ENCODE measurements at regions not wholly inside any gene's neighbourhood (a gene's known extent, or its start where the extent isn't known, plus 50 kb on each side); places are given as distances from the start of the nearest gene placed in this dataset.

DNA sequence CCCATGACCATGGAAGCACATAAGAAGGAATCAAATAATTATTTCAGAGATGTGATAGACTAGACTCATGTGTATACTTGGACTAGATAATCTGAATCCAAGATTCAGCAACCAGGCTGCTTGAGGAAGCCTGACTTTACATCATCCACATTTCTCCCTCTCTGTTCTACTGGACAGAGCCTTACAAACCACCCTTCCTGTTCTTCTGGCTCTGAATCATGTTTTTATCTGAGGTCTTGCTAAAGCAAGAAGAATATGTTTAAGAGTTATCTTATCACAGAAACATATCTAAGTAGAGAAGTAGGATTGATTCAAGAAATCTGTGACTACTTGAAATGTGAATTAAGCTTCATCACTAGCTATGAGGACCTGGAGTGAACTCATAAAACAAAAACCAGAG is 71.1 kb upstream of the SLC24A5 start:
- ChIA-PET CTCF (no interaction called here), POLR2A (interaction anchor here (0.6 kb wide), 1 partner anchor 154 kb away, joined by 5 read pairs; no protein-coding TSS in a partner anchor)
- no TSS peak for BruUV-seq (replicated peaks)
- in situ Hi-C loops (cut with HindIII; ENCODE audit: low pct_unique_long_range_greater_than_20kb, low sequenced_read_pairs): no loop called here
- Histone ChIP-seq H3K4me3 (ENCODE audit: low read depth in 2 of 2, low read length in 2 of 2) (no peak overlapping the region), H3K36me3 (ENCODE audit: control insufficient read depth, insufficient read depth, low read length) (no peaks in the 10 kb centered on the region), H3K27ac (ENCODE audit: low read length) (no peak overlapping the region), H3K27me3 (ENCODE audit: control insufficient read depth, insufficient read depth, low read length) (no peaks in the 10 kb centered on the region), H3K9me3 (ENCODE audit: control insufficient read depth, insufficient read depth, low read depth, low read length) (no peaks in the 10 kb centered on the region), H3K4me1 (ENCODE audit: control insufficient read depth, insufficient read depth, low read length) (no peaks in the 10 kb centered on the region)
- DNase-seq (ENCODE audit: low read depth, low spot score): no peak
- ATAC-seq: no peak
- TF ChIP-seq POLR2AphosphoS5 (IDR thresholded peaks at IDR 0.05; ENCODE audit: low read depth, low read length) (no peak), TCF7L2 (IDR thresholded peaks at IDR 0.05; ENCODE audit: low read depth, low read length) (no peak), SIN3A (IDR thresholded peaks at IDR 0.05; ENCODE audit: borderline replicate concordance, insufficient read depth, low read depth, low read length) (no peak)
- TF ChIP-seq, protein P1, sequence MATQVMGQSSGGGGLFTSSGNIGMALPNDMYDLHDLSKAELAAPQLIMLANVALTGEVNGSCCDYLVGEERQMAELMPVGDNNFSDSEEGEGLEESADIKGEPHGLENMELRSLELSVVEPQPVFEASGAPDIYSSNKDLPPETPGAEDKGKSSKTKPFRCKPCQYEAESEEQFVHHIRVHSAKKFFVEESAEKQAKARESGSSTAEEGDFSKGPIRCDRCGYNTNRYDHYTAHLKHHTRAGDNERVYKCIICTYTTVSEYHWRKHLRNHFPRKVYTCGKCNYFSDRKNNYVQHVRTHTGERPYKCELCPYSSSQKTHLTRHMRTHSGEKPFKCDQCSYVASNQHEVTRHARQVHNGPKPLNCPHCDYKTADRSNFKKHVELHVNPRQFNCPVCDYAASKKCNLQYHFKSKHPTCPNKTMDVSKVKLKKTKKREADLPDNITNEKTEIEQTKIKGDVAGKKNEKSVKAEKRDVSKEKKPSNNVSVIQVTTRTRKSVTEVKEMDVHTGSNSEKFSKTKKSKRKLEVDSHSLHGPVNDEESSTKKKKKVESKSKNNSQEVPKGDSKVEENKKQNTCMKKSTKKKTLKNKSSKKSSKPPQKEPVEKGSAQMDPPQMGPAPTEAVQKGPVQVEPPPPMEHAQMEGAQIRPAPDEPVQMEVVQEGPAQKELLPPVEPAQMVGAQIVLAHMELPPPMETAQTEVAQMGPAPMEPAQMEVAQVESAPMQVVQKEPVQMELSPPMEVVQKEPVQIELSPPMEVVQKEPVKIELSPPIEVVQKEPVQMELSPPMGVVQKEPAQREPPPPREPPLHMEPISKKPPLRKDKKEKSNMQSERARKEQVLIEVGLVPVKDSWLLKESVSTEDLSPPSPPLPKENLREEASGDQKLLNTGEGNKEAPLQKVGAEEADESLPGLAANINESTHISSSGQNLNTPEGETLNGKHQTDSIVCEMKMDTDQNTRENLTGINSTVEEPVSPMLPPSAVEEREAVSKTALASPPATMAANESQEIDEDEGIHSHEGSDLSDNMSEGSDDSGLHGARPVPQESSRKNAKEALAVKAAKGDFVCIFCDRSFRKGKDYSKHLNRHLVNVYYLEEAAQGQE (IDR thresholded peaks at IDR 0.05; ENCODE audit: insufficient read depth in 1 of 2, low read depth in 2 of 2, low read length in 1 of 2): no peak
- TF ChIP-seq, protein P2, sequence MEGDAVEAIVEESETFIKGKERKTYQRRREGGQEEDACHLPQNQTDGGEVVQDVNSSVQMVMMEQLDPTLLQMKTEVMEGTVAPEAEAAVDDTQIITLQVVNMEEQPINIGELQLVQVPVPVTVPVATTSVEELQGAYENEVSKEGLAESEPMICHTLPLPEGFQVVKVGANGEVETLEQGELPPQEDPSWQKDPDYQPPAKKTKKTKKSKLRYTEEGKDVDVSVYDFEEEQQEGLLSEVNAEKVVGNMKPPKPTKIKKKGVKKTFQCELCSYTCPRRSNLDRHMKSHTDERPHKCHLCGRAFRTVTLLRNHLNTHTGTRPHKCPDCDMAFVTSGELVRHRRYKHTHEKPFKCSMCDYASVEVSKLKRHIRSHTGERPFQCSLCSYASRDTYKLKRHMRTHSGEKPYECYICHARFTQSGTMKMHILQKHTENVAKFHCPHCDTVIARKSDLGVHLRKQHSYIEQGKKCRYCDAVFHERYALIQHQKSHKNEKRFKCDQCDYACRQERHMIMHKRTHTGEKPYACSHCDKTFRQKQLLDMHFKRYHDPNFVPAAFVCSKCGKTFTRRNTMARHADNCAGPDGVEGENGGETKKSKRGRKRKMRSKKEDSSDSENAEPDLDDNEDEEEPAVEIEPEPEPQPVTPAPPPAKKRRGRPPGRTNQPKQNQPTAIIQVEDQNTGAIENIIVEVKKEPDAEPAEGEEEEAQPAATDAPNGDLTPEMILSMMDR (IDR thresholded peaks at IDR 0.05): no peak
- intact Hi-C loops (cut with micrococcal nuclease; ENCODE audit: unreplicated experiment): no loop called here

DNA sequence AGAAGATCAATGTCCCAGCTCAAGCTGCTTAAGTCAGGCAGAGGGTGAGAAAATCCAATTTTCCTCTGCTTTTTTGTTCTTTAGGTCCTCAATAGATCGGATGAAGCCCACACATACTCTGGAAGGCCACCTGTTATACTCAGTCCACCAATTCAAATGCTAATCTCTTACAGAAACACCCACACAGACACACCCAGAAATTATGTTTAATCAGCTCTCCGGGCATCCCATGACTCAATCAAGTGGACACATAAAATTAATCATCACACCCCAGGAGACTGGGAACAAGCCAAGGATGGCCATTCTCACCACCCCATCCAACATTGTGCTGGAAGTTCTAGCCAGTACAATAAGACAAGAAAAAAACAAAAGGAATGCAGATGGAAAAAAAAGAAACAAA is 67.8 kb upstream of the SLC24A5 start:
- Histone ChIP-seq H3K9me3 (ENCODE audit: control insufficient read depth, insufficient read depth, low read depth, low read length) (no peaks in the 10 kb centered on the region), H3K4me1 (ENCODE audit: control insufficient read depth, insufficient read depth, low read length) (no peaks in the 10 kb centered on the region), H3K4me3 (ENCODE audit: low read depth in 2 of 2, low read length in 2 of 2) (no peak overlapping the region), H3K36me3 (ENCODE audit: control insufficient read depth, insufficient read depth, low read length) (no peaks in the 10 kb centered on the region), H3K27me3 (ENCODE audit: control insufficient read depth, insufficient read depth, low read length) (no peaks in the 10 kb centered on the region), H3K27ac (ENCODE audit: low read length) (no peak overlapping the region)
- TF ChIP-seq POLR2AphosphoS5 (IDR thresholded peaks at IDR 0.05; ENCODE audit: low read depth, low read length): no peak
- TF ChIP-seq TCF7L2 (IDR thresholded peaks at IDR 0.05; ENCODE audit: low read depth, low read length): no peak
- TF ChIP-seq, protein P1 (IDR thresholded peaks at IDR 0.05; ENCODE audit: insufficient read depth in 1 of 2, low read depth in 2 of 2, low read length in 1 of 2): no peak
- no peak for TF ChIP-seq SIN3A (IDR thresholded peaks at IDR 0.05; ENCODE audit: borderline replicate concordance, insufficient read depth, low read depth, low read length)
- TF ChIP-seq, protein P2 (IDR thresholded peaks at IDR 0.05): no peak
- ATAC-seq (no peak), DNase-seq (ENCODE audit: low read depth, low spot score) (no peak)
- POLR2A ChIA-PET: no interaction called here
- CTCF ChIA-PET: no interaction called here
- BruUV-seq (replicated peaks): no TSS peak
- intact Hi-C loops (cut with micrococcal nuclease; ENCODE audit: unreplicated experiment) (no loop called here), in situ Hi-C loops (cut with HindIII; ENCODE audit: low pct_unique_long_range_greater_than_20kb, low sequenced_read_pairs) (no loop called here)
